K562 (cell line): ENCODE measurements at regions not wholly inside any gene's neighbourhood (a gene's known extent, or its start where the extent isn't known, plus 50 kb on each side); places are given as distances from the start of the nearest gene placed in this dataset.

Source experiments
- ATAC-seq: fragments of 200-7000 bp; cut with Tn5 transposase; 3 replicates; pipeline ENCODE4 v1.9.1; 2020; ENCODE audit warnings: moderate library complexity
- BruUV-seq: library from RNA; stranded (reverse); fragments of 400-500 nt; replicated peaks from 2 replicates; lab custom pipeline; 2021; lab: Mats Ljungman, UMichigan
- CTCF ChIA-PET: fragments of 300-600 bp; formaldehyde crosslinking; extraction: SDS; loops from one replicate; lab custom pipeline; 2021; ENCODE audit warnings: low intra/inter-chr PET ratio; lab: Yijun Ruan, JAX
- POLR2A ChIA-PET: fragments of 300-600, 350-650 bp; sonication (Branson Sonifier 250); formaldehyde crosslinking; extraction: SDS; loops from one replicate; lab custom pipeline; 2021; ENCODE audit warnings: antibody characterized with exemption, inconsistent platforms; lab: Yijun Ruan, JAX
- DNase-seq, 4 experiments: peaks; one replicate each; pipeline versions ENCODE4 v3.0.0 to v3.0.0-alpha.2; 2011 to 2018; ENCODE audit warnings: low spot score in 3 of 4, mixed read lengths in 3 of 4; ENCODE audit errors: extremely low read depth in 1 of 4
- FAIRE-seq: peaks from 2 replicates; lab custom pipeline; 2011; peaks lifted over from hg19 to GRCh38; lab: Jason Lieb, UNC
- H2AFZ ChIP-seq: 2 replicates; pipeline ENCODE4 v1.6.0; 2011; ENCODE audit warnings: low read depth, low read length, control low read depth, inconsistent platforms
- H3K27ac ChIP-seq: fragments of 200-600 bp; 3 replicates; pipeline ENCODE4 v1.8.0; 2011; ENCODE audit warnings: low read depth, mild to moderate bottlenecking, control low read depth, inconsistent platforms, low read length, moderate library complexity, mixed read lengths; ENCODE audit errors: extremely low read depth
- H3K27me3 ChIP-seq, 2 experiments: fragments of 300-600 bp in 1 of 2; 2 replicates in 1 of 2; 3 replicates in 1 of 2; pipeline versions ENCODE4 v1.6.0 to v1.8.0; 2011; ENCODE audit warnings: inconsistent platforms in 2 of 2, low read length in 2 of 2, mild to moderate bottlenecking in 1 of 2, mixed read lengths in 1 of 2, moderate library complexity in 1 of 2; ENCODE audit not compliant: control insufficient read depth in 2 of 2, insufficient read depth in 2 of 2
- H3K36me3 ChIP-seq: fragments of 300-600 bp; 3 replicates; pipeline ENCODE4 v1.8.0; 2011; ENCODE audit warnings: mild to moderate bottlenecking, low read length, inconsistent platforms; ENCODE audit not compliant: control insufficient read depth, insufficient read depth
- H3K4me1 ChIP-seq, 2 experiments: fragments of 200-600 bp in 1 of 2; replicated peaks in 1 of 2; 2 replicates in 1 of 2; 3 replicates in 1 of 2; pipeline versions ENCODE4 v1.5.1 to v1.8.0; 2011; ENCODE audit warnings: inconsistent platforms in 2 of 2, low read length in 2 of 2, mild to moderate bottlenecking in 1 of 2, mixed read lengths in 1 of 2, moderate library complexity in 1 of 2; ENCODE audit not compliant: control insufficient read depth in 2 of 2, insufficient read depth in 2 of 2
- H3K4me2 ChIP-seq: 2 replicates; pipeline ENCODE4 v1.6.1; 2011; ENCODE audit warnings: low read length, control low read depth, inconsistent platforms, mixed read lengths; ENCODE audit not compliant: insufficient read depth
- H3K4me3 ChIP-seq: fragments of 200-600 bp; sonication (generic), shearing (Covaris generic); 2 replicates; pipeline ENCODE4 v1.5.1; 2016; ENCODE audit warnings: control low read depth, inconsistent platforms
- H3K79me2 ChIP-seq: fragments of 200-600 bp; 3 replicates; pipeline ENCODE4 v1.8.0; 2011; ENCODE audit warnings: low read length, inconsistent platforms; ENCODE audit not compliant: control insufficient read depth, insufficient read depth
- H3K9ac ChIP-seq, 2 experiments: 2 replicates each; pipeline versions ENCODE4 v1.6.0 to v1.6.1; 2011; ENCODE audit warnings: low read depth in 2 of 2, low read length in 2 of 2, control low read depth in 1 of 2, inconsistent platforms in 1 of 2, mild to moderate bottlenecking in 1 of 2, mixed read lengths in 1 of 2; ENCODE audit not compliant: insufficient read depth in 1 of 2
- H3K9me1 ChIP-seq: one replicate; pipeline ENCODE4 v1.6.0; 2011; ENCODE audit warnings: inconsistent platforms, mild to moderate bottlenecking, low read length, moderate library complexity; ENCODE audit not compliant: control insufficient read depth, insufficient read depth
- H3K9me3 ChIP-seq: replicated peaks from 2 replicates; pipeline ENCODE4 v1.5.1; 2011; ENCODE audit warnings: low read depth, low read length, inconsistent platforms; ENCODE audit not compliant: control insufficient read depth, insufficient read depth
- H4K20me1 ChIP-seq: replicated peaks from 2 replicates; pipeline ENCODE4 v1.6.1; 2011; ENCODE audit warnings: low read length, inconsistent platforms, mixed read lengths; ENCODE audit not compliant: control insufficient read depth, insufficient read depth
- CBFA2T3 ChIP-seq: fragments of 450-650 bp; IDR thresholded peaks from 2 replicates; pipeline ENCODE4 v1.6.1; 2017
- CGGBP1 ChIP-seq: fragments of 250-450 bp; sonication (Bioruptor Pico); IDR thresholded peaks from 2 replicates; pipeline ENCODE4 v1.9.0; 2021; ENCODE audit warnings: mild to moderate bottlenecking
- CREB1 ChIP-seq, 2 experiments: sonication (generic) in 1 of 2; formaldehyde crosslinking in 1 of 2; IDR thresholded peaks; 2 replicates each; pipeline versions ENCODE4 v1.6.1 to v1.8.0; 2012 to 2022; ENCODE audit warnings: inconsistent platforms in 1 of 2, mild to moderate bottlenecking in 1 of 2, missing genetic modification reagents in 1 of 2, moderate library complexity in 1 of 2
- FUS ChIP-seq: fragments of 200-400 bp; formaldehyde crosslinking; optimal IDR thresholded peaks from 2 replicates; pipeline ENCODE3; 2017; ENCODE audit warnings: low read depth, low read length
- GTF2E2 ChIP-seq: fragments of 200-800 bp; sonication (Bioruptor generic); IDR thresholded peaks from 2 replicates; pipeline ENCODE4 v1.6.1; 2016; ENCODE audit warnings: missing genetic modification characterization, missing compliant biosample characterization
- HCFC1 ChIP-seq: IDR thresholded peaks from 2 replicates; pipeline ENCODE4 v1.6.1; 2012; ENCODE audit warnings: low read depth, low read length, improper control_type of control experiment
- HDGF ChIP-seq: fragments of 450-650 bp; IDR thresholded peaks from 2 replicates; pipeline ENCODE4 v1.6.1; 2016
- ID3 ChIP-seq, 2 experiments: fragments of 250-450 bp in 1 of 2; fragments of 450-650 bp in 1 of 2; sonication (Bioruptor Pico) in 1 of 2; IDR thresholded peaks; 2 replicates each; pipeline versions ENCODE4 v1.6.1 to v1.8.0; 2016 to 2021; ENCODE audit warnings: mild to moderate bottlenecking in 2 of 2, moderate library complexity in 2 of 2, missing compliant biosample characterization in 1 of 2, missing genetic modification characterization in 1 of 2
- KAT2B ChIP-seq: IDR thresholded peaks from one replicate; pipeline ENCODE4 v1.6.1; 2012; ENCODE audit warnings: low read depth, mild to moderate bottlenecking, control low read depth, inconsistent platforms, low read length, moderate library complexity
- KDM1A ChIP-seq, 2 experiments: fragments of 450-650 bp; IDR thresholded peaks; 2 replicates each; pipeline ENCODE4 v1.6.1; 2016; ENCODE audit warnings: mild to moderate bottlenecking in 2 of 2
- MAFF ChIP-seq: IDR thresholded peaks from 2 replicates; pipeline ENCODE4 v1.6.1; 2012; ENCODE audit warnings: low read length, improper control_type of control experiment
- POU5F1 ChIP-seq: fragments of 150-350 bp; IDR thresholded peaks from 2 replicates; pipeline ENCODE4 v1.6.1; 2014; ENCODE audit warnings: borderline replicate concordance, low read length, low read depth, mild to moderate bottlenecking; ENCODE audit not compliant: partially characterized antibody
- SMAD2 ChIP-seq: fragments of 150-350 bp; IDR thresholded peaks from 2 replicates; pipeline ENCODE4 v1.6.1; 2014; ENCODE audit warnings: low read depth, mild to moderate bottlenecking, low read length
- SMC3 ChIP-seq: conservative IDR thresholded peaks from 2 replicates; pipeline ENCODE4 v1.6.1; 2011; ENCODE audit warnings: low read depth, low read length, improper control_type of control experiment; ENCODE audit not compliant: insufficient read depth
- SRF ChIP-seq, 2 experiments: fragments of 250-450, 450-650 bp in 1 of 2; sonication (Bioruptor Pico) in 1 of 2; sonication (generic) in 1 of 2; formaldehyde crosslinking; IDR thresholded peaks; 2 replicates each; pipeline versions ENCODE4 v1.5.0 to v1.5.1; 2020 to 2022; ENCODE audit warnings: mild to moderate bottlenecking in 1 of 2, missing genetic modification reagents in 1 of 2
- TBP ChIP-seq: optimal IDR thresholded peaks from 2 replicates; pipeline ENCODE3; 2011; ENCODE audit warnings: low read depth, low read length, improper control_type of control experiment
- ZFPM2 ChIP-seq: fragments of 250-450 bp; sonication (Bioruptor Pico); IDR thresholded peaks from 2 replicates; pipeline ENCODE4 v1.5.1; 2022; ENCODE audit warnings: mild to moderate bottlenecking
- ZNF184 ChIP-seq: sonication (generic); formaldehyde crosslinking; IDR thresholded peaks from 2 replicates; pipeline ENCODE4 v1.5.0; 2020; ENCODE audit warnings: missing genetic modification reagents
- ZNF253 ChIP-seq: fragments of 250-450 bp; sonication (Bioruptor Pico); conservative IDR thresholded peaks from 2 replicates; pipeline ENCODE4 v1.6.1; 2021; ENCODE audit warnings: mild to moderate bottlenecking
- in situ Hi-C: fragments of 300-500 bp; cut with MboI; formaldehyde crosslinking; loops from 4 replicates; pipeline ENCODE4 v1.15.0; 2018; ENCODE audit warnings: inconsistent platforms, mixed read lengths
- intact Hi-C: fragments of 100-400 bp; cut with micrococcal nuclease; formaldehyde crosslinking; loops from 2 replicates; pipeline ENCODE4 v1.14.2; 2022
- TF ChIP-seq, protein P1 (sequence below): sonication (generic); formaldehyde crosslinking; IDR thresholded peaks from 2 replicates; pipeline ENCODE4 v1.8.0; 2023; ENCODE audit warnings: mild to moderate bottlenecking, missing genetic modification reagents

DNA sequence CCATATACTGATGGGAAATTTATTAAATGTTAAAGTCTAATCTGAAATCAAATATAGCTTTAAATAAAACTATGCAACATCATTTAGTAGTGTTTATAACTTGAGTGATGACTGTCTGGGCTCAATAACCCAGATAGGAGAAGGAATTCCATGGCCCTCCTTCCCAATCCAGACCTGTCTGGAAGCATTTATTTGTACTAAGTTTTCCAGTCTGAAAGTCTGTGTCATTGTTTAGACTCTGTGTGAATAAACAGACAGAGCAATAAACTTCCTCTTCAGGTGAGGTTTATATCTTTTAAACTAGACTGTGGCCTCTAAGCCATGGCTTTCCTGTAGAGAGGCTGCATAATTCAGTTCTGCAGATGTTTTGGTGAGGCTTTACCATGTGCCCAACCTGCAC lies 176.4 kb downstream of the SOX4 start:
- ChIA-PET CTCF (no interaction called here), POLR2A (no interaction called here)
- H3K4me2 ChIP-seq, result no peak overlapping the region

More for the DNA sequence above, 176.4 kb downstream of the SOX4 start:
- H4K20me1 ChIP-seq, result no peaks in the 10 kb centered on the region
- no peaks in the 10 kb centered on the region for H3K36me3 ChIP-seq
- H3K4me1 ChIP-seq, result no peaks in the 10 kb centered on the region
- TF ChIP-seq SRF (CRISPR knock-in tag; IDR thresholded peaks at IDR 0.05), result no peak
- no peak for TF ChIP-seq SMC3
- TF ChIP-seq CREB1 (IDR thresholded peaks at IDR 0.05), result no peak
- TF ChIP-seq CREB1 (CRISPR knock-in tag; IDR thresholded peaks at IDR 0.05), result no peak
- TF ChIP-seq HDGF, result no peak
- TF ChIP-seq ZNF253 (CRISPR knock-in tag), result no peak
- no peak for TF ChIP-seq KAT2B
- no peak for TF ChIP-seq ID3 (CRISPR knock-in tag; IDR thresholded peaks at IDR 0.05)
- TF ChIP-seq ID3 (tag; IDR thresholded peaks at IDR 0.05), result no peak
- no peak for TF ChIP-seq HCFC1
- TF ChIP-seq ZNF184 (CRISPR knock-in tag), result no peak
- TF ChIP-seq SMAD2, result no peak
- no peak for TF ChIP-seq POU5F1
- TF ChIP-seq ZFPM2 (CRISPR knock-in tag), result no peak
- TF ChIP-seq CBFA2T3, result no peak
- TF ChIP-seq CGGBP1 (CRISPR knock-in tag), result no peak
- TF ChIP-seq, protein P1, sequence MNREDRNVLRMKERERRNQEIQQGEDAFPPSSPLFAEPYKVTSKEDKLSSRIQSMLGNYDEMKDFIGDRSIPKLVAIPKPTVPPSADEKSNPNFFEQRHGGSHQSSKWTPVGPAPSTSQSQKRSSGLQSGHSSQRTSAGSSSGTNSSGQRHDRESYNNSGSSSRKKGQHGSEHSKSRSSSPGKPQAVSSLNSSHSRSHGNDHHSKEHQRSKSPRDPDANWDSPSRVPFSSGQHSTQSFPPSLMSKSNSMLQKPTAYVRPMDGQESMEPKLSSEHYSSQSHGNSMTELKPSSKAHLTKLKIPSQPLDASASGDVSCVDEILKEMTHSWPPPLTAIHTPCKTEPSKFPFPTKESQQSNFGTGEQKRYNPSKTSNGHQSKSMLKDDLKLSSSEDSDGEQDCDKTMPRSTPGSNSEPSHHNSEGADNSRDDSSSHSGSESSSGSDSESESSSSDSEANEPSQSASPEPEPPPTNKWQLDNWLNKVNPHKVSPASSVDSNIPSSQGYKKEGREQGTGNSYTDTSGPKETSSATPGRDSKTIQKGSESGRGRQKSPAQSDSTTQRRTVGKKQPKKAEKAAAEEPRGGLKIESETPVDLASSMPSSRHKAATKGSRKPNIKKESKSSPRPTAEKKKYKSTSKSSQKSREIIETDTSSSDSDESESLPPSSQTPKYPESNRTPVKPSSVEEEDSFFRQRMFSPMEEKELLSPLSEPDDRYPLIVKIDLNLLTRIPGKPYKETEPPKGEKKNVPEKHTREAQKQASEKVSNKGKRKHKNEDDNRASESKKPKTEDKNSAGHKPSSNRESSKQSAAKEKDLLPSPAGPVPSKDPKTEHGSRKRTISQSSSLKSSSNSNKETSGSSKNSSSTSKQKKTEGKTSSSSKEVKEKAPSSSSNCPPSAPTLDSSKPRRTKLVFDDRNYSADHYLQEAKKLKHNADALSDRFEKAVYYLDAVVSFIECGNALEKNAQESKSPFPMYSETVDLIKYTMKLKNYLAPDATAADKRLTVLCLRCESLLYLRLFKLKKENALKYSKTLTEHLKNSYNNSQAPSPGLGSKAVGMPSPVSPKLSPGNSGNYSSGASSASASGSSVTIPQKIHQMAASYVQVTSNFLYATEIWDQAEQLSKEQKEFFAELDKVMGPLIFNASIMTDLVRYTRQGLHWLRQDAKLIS, result no peak
- TF ChIP-seq GTF2E2 (tag), result no peak
- TF ChIP-seq TBP, result no peak
- TF ChIP-seq KDM1A (IDR thresholded peaks at IDR 0.05), result no peak
- no peak for TF ChIP-seq MAFF
- TF ChIP-seq FUS, result no peak
- no TSS peak for BruUV-seq
- no peak overlapping the region for H3K27ac ChIP-seq
- no peaks in the 10 kb centered on the region for H3K9me3 ChIP-seq
- H3K9ac ChIP-seq, result no peak overlapping the region
- DNase-seq (no peak), FAIRE-seq (no peak), ATAC-seq (no peak)
- intact Hi-C loops, result no loop called here
- H3K4me3 ChIP-seq, result no peak overlapping the region
- H3K9me1 ChIP-seq, result no peaks in the 10 kb centered on the region
- no peak overlapping the region for H2AFZ ChIP-seq
- in situ Hi-C loops, result no loop called here
- peaks cover 3 to 4% of the 10 kb centered on the region in 2 experiments; a peak in 2 of 5 replicates for H3K27me3 ChIP-seq
- H3K79me2 ChIP-seq, result no peaks in the 10 kb centered on the region
